ENCODE measurements at regions not wholly inside any gene's neighbourhood (a gene's known extent, or its start where the extent isn't known, plus 50 kb on each side); places are given as distances from the start of the nearest gene placed in this dataset.

GRCh38 chr3:82796765-82797164 is 1035.3 kb upstream of the GBE1 start:
- H3F3A ChIP-seq (ENCODE audit: insufficient read depth), result no peaks in the 10 kb centered on the region
- TF ChIP-seq EZH2 (IDR thresholded peaks at IDR 0.05; ENCODE audit: insufficient read depth, poor library complexity, severe bottlenecking) (no peak), EZH2phosphoT487 (IDR thresholded peaks at IDR 0.05; ENCODE audit: insufficient read depth, low read depth) (no peak)
- H3K27me3 ChIP-seq (replicated peaks; ENCODE audit: insufficient read depth), result no peaks in the 10 kb centered on the region
- no peak overlapping the region for H3K9ac ChIP-seq
- no peaks in the 10 kb centered on the region for H3K4me1 ChIP-seq (ENCODE audit: insufficient read depth)
- no peaks in the 10 kb centered on the region for H3K9me2 ChIP-seq (ENCODE audit: insufficient read depth)
- no peaks in the 10 kb centered on the region for H4K20me1 ChIP-seq (ENCODE audit: insufficient read depth)
- H3K4me2 ChIP-seq (ENCODE audit: unreplicated experiment), result no peak overlapping the region
- no peak overlapping the region for H3K4me3 ChIP-seq
- H3K9me3 ChIP-seq (ENCODE audit: low read depth), result no peaks in the 10 kb centered on the region
- no peak for DNase-seq
- no peaks in the 10 kb centered on the region for H3K79me2 ChIP-seq (ENCODE audit: insufficient read depth)
- 24 to 53% methylated on average over 1 of the region's 1 CpG for WGBS, 2 experiments (ENCODE audit: low coverage in 1 of 2, low lambda C conversion rate in 2 of 2, missing lambda C conversion rate in 2 of 2)
- H2AFZ ChIP-seq, result no peak overlapping the region
- no peaks in the 10 kb centered on the region for H3K36me3 ChIP-seq (ENCODE audit: low read depth)
- in situ Hi-C loops (cut with MboI), result no loop called here
- H3K27ac ChIP-seq, result no peak overlapping the region

GRCh38 chr3:82791241-82791640 is 1029.8 kb upstream of the GBE1 start:
- Histone ChIP-seq H4K20me1 (ENCODE audit: insufficient read depth) (no peaks in the 10 kb centered on the region), H3K9me3 (ENCODE audit: low read depth) (no peaks in the 10 kb centered on the region), H2AFZ (no peak overlapping the region), H3K4me1 (ENCODE audit: insufficient read depth) (no peaks in the 10 kb centered on the region), H3K36me3 (ENCODE audit: low read depth) (no peaks in the 10 kb centered on the region), H3K9ac (no peak overlapping the region), H3K79me2 (ENCODE audit: insufficient read depth) (no peaks in the 10 kb centered on the region), H3K4me2 (ENCODE audit: unreplicated experiment) (no peak overlapping the region), H3K27me3 (replicated peaks; ENCODE audit: insufficient read depth) (no peaks in the 10 kb centered on the region), H3K9me2 (ENCODE audit: insufficient read depth) (no peaks in the 10 kb centered on the region), H3K27ac (no peak overlapping the region), H3F3A (ENCODE audit: insufficient read depth) (no peaks in the 10 kb centered on the region), H3K4me3 (no peak overlapping the region)
- WGBS, 2 experiments (ENCODE audit: low coverage in 1 of 2, low lambda C conversion rate in 2 of 2, missing lambda C conversion rate in 2 of 2), result 46 to 58% methylated on average over 10 to 11 of the region's 11 CpGs
- no peak for TF ChIP-seq EZH2phosphoT487 (IDR thresholded peaks at IDR 0.05; ENCODE audit: insufficient read depth, low read depth)
- no peak for TF ChIP-seq EZH2 (IDR thresholded peaks at IDR 0.05; ENCODE audit: insufficient read depth, poor library complexity, severe bottlenecking)
- no peak for DNase-seq
- in situ Hi-C loops (cut with MboI), result no loop called here

DNA sequence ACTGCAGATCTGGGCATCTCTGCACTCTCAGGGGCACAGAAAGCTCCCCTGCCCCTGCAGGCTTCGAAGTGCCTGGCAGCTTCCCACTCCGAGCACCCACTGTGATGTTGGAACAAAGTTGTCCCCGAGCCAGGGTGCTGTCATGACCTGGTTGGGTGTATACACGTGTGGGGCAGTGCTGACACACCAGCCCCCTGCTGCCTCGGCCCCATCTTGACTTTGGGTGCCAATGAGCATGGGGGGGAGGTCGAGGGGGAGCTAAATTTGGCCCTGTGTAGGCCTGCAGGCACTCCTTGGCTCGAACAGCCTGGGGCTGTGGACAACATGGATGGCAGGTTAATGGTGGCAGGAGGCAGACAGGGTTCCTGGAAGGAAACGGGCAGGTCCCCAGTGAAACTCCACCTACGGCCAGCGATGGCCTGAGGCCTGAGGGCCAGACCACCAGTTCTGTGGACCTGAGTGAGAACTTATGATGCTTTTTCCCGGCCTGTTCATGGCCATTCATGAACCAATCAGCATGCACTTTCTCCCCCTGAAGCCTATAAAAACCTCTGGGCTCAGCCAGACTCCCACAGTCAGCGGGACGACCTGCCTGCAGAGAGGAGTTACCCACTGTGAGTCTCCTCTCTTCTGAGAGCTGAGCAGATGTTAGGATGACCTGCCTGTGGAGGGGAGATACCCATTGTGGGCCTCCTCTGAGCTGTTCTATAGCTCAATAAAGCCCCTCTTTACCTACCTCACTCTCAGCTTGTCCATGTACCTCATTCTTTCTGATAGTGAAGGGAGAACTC is 1029.1 kb upstream of the GBE1 start:
- Histone ChIP-seq H3K4me2 (ENCODE audit: unreplicated experiment) (no peak overlapping the region), H3K27me3 (replicated peaks; ENCODE audit: insufficient read depth) (no peaks in the 10 kb centered on the region), H3K79me2 (ENCODE audit: insufficient read depth) (no peaks in the 10 kb centered on the region), H2AFZ (no peak overlapping the region), H4K20me1 (ENCODE audit: insufficient read depth) (no peaks in the 10 kb centered on the region), H3F3A (ENCODE audit: insufficient read depth) (no peaks in the 10 kb centered on the region), H3K9me2 (ENCODE audit: insufficient read depth) (no peaks in the 10 kb centered on the region), H3K9ac (no peak overlapping the region), H3K4me1 (ENCODE audit: insufficient read depth) (no peaks in the 10 kb centered on the region), H3K36me3 (ENCODE audit: low read depth) (no peaks in the 10 kb centered on the region), H3K9me3 (ENCODE audit: low read depth) (no peaks in the 10 kb centered on the region), H3K4me3 (no peak overlapping the region), H3K27ac (no peak overlapping the region)
- WGBS, 2 experiments (ENCODE audit: low coverage in 1 of 2, low lambda C conversion rate in 2 of 2, missing lambda C conversion rate in 2 of 2), result 23 to 28% methylated on average over 12 to 13 of the region's 13 CpGs
- no peak for DNase-seq
- no peak for TF ChIP-seq EZH2phosphoT487 (IDR thresholded peaks at IDR 0.05; ENCODE audit: insufficient read depth, low read depth)
- TF ChIP-seq EZH2 (IDR thresholded peaks at IDR 0.05; ENCODE audit: insufficient read depth, poor library complexity, severe bottlenecking), result no peak
- in situ Hi-C loops (cut with MboI), result no loop called here

GRCh38 chr3:82783194-82783593 is 1021.7 kb upstream of the GBE1 start:
- WGBS, 2 experiments (ENCODE audit: low coverage in 1 of 2, low lambda C conversion rate in 2 of 2, missing lambda C conversion rate in 2 of 2), result 14 to 28% methylated on average over 3 of the region's 3 CpGs
- no peaks in the 10 kb centered on the region for H3F3A ChIP-seq (ENCODE audit: insufficient read depth)
- in situ Hi-C loops (cut with MboI), result no loop called here
- no peak overlapping the region for H3K27ac ChIP-seq
- no peaks in the 10 kb centered on the region for H3K9me3 ChIP-seq (ENCODE audit: low read depth)
- no peak overlapping the region for H3K9ac ChIP-seq
- no peak overlapping the region for H3K4me2 ChIP-seq (ENCODE audit: unreplicated experiment)
- H3K36me3 ChIP-seq (ENCODE audit: low read depth), result no peaks in the 10 kb centered on the region
- no peak overlapping the region for H2AFZ ChIP-seq
- no peaks in the 10 kb centered on the region for H3K27me3 ChIP-seq (replicated peaks; ENCODE audit: insufficient read depth)
- H3K9me2 ChIP-seq (ENCODE audit: insufficient read depth), result no peaks in the 10 kb centered on the region
- no peak for DNase-seq
- H4K20me1 ChIP-seq (ENCODE audit: insufficient read depth), result no peaks in the 10 kb centered on the region
- H3K4me3 ChIP-seq, result no peak overlapping the region
- H3K79me2 ChIP-seq (ENCODE audit: insufficient read depth), result no peaks in the 10 kb centered on the region
- H3K4me1 ChIP-seq (ENCODE audit: insufficient read depth), result no peaks in the 10 kb centered on the region
- no peak for TF ChIP-seq EZH2phosphoT487 (IDR thresholded peaks at IDR 0.05; ENCODE audit: insufficient read depth, low read depth)
- no peak for TF ChIP-seq EZH2 (IDR thresholded peaks at IDR 0.05; ENCODE audit: insufficient read depth, poor library complexity, severe bottlenecking)
